Esophagus squamous epithelium (tissue), 5 donors: ENCODE measurements at regions not wholly inside any gene's neighbourhood (a gene's known extent, or its start where the extent isn't known, plus 50 kb on each side); places are given as distances from the start of the nearest gene placed in this dataset.

Source experiments
- DNase-seq: peaks from one replicate; lab custom pipeline; 2025; lab: John Stamatoyannopoulos, UW
- H3K27ac ChIP-seq, 4 donors: fragments of 200-600 bp; sonication (generic); one replicate each; pipeline ENCODE4 v1.5.1; 2016 to 2019; ENCODE audit warnings: mild to moderate bottlenecking in 1 of 4
- H3K27me3 ChIP-seq, 4 donors: fragments of 200-600 bp; sonication (generic); 1 replicate in 3 of 4; 2 replicates in 1 of 4; pipeline versions ENCODE4 v1.5.1 to v1.6.0; 2017 to 2021; ENCODE audit warnings: antibody characterized with exemption in 1 of 4
- H3K36me3 ChIP-seq, 3 donors: fragments of 200-600 bp; sonication (generic); one replicate each; pipeline ENCODE4 v1.5.1; 2016 to 2019
- H3K4me1 ChIP-seq, 3 donors: fragments of 200-600 bp; sonication (generic); one replicate each; pipeline ENCODE4 v1.5.1; 2017 to 2019
- H3K4me3 ChIP-seq, 4 donors: fragments of 200-600 bp; sonication (generic); 1 replicate in 3 of 4; 2 replicates in 1 of 4; pipeline ENCODE4 v1.5.1; 2016 to 2019; ENCODE audit warnings: mild to moderate bottlenecking in 2 of 4, moderate library complexity in 1 of 4
- H3K9me3 ChIP-seq, 3 donors: fragments of 200-600 bp; sonication (generic); one replicate each; pipeline ENCODE4 v1.5.1; 2016 to 2019
- POLR2A ChIP-seq, 4 donors: fragments of 450-650 bp; IDR thresholded peaks; one replicate each; pipeline ENCODE4 v1.6.1; 2017; ENCODE audit warnings: antibody characterized with exemption in 4 of 4, mild to moderate bottlenecking in 4 of 4, moderate library complexity in 3 of 4
- WGBS, 2 donors: methylation state at CpG; one replicate each; pipeline ENCODE4 v1.1.5; 2018; 5-methylcytosine and 5-hydroxymethylcytosine counted together
- intact Hi-C: fragments of 100-400 bp; cut with DNase I; formaldehyde crosslinking; loops from one replicate; pipeline ENCODE4 v1.15.0; 2022
- TF ChIP-seq, protein P1 (sequence below), 6 experiments: fragments of 450-650 bp in 4 of 6; fragments of 200-600 bp in 2 of 6; sonication (generic) in 2 of 6; IDR thresholded peaks; one replicate each; pipeline ENCODE4 v1.5.1; 2016 to 2019; ENCODE audit warnings: antibody characterized with exemption in 6 of 6, mild to moderate bottlenecking in 4 of 6, moderate library complexity in 4 of 6
- donor health status: DM: yes; HTN: yes; CAD: no.

DNA sequence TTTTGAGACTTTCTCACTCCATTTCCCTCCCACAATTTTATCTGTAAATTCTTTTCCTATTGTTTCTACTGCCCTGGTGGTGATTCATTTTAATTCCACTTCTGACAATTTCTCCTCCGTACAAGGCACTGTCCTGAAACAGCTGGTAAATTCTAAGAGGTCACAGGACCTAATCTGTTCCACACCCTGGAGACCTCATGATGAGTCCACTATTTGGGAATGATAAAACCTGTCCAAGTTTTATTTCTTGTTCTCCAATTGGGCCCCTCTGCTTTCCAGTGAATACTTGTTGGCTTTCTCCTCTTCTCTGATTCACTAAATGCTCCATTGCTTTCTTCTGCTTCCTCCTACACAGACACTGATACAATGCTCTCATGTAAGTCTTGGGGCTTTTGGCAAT lies 343.1 kb upstream of the DUSP10 start:
- TF ChIP-seq, protein P1, sequence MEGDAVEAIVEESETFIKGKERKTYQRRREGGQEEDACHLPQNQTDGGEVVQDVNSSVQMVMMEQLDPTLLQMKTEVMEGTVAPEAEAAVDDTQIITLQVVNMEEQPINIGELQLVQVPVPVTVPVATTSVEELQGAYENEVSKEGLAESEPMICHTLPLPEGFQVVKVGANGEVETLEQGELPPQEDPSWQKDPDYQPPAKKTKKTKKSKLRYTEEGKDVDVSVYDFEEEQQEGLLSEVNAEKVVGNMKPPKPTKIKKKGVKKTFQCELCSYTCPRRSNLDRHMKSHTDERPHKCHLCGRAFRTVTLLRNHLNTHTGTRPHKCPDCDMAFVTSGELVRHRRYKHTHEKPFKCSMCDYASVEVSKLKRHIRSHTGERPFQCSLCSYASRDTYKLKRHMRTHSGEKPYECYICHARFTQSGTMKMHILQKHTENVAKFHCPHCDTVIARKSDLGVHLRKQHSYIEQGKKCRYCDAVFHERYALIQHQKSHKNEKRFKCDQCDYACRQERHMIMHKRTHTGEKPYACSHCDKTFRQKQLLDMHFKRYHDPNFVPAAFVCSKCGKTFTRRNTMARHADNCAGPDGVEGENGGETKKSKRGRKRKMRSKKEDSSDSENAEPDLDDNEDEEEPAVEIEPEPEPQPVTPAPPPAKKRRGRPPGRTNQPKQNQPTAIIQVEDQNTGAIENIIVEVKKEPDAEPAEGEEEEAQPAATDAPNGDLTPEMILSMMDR (IDR thresholded peaks at IDR 0.05): no peak
- TF ChIP-seq POLR2A (IDR thresholded peaks at IDR 0.05): no peak
- Histone ChIP-seq H3K9me3 (no peaks in the 10 kb centered on the region), H3K36me3 (no peaks in the 10 kb centered on the region), H3K27me3 (no peaks in the 10 kb centered on the region), H3K4me1 (peaks cover 0 to 15% (median 3%) of the 10 kb centered on the region in 3 donors), H3K4me3 (no peak overlapping the region), H3K27ac (no peak overlapping the region)
- DNase-seq: no peak
- intact Hi-C loops: no loop called here
- 41 to 62% methylated on average over 1 of the region's 1 CpG for WGBS, 2 donors

DNA sequence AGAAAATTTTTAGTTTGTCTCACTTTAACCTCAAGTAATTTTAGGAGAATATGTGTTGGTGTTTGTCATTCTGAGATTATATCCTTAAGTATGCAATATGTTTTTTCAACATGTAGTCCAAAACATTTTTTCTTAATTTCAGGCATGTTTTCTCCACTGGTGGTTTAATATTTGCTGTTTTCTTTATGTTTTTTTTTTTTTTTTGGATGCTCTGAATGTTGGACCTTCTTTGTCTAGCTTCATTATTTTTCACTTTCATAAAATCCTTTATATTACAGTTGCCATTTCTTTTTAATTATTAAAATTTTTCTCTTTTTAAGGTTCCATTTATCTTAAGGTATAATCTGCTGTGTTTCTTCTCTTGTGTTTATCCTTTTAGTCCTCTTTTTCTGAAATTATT lies 342.2 kb upstream of the DUSP10 start:
- intact Hi-C loops: no loop called here
- no peak overlapping the region for H3K27ac ChIP-seq
- H3K9me3 ChIP-seq: no peaks in the 10 kb centered on the region
- no peak overlapping the region for H3K4me3 ChIP-seq
- no peak for DNase-seq
- TF ChIP-seq, protein P1 (IDR thresholded peaks at IDR 0.05): no peak
- TF ChIP-seq POLR2A (IDR thresholded peaks at IDR 0.05): no peak
- no peaks in the 10 kb centered on the region for H3K27me3 ChIP-seq
- H3K36me3 ChIP-seq: no peaks in the 10 kb centered on the region
- peaks cover 0 to 15% (median 3%) of the 10 kb centered on the region in 3 donors for H3K4me1 ChIP-seq

DNA sequence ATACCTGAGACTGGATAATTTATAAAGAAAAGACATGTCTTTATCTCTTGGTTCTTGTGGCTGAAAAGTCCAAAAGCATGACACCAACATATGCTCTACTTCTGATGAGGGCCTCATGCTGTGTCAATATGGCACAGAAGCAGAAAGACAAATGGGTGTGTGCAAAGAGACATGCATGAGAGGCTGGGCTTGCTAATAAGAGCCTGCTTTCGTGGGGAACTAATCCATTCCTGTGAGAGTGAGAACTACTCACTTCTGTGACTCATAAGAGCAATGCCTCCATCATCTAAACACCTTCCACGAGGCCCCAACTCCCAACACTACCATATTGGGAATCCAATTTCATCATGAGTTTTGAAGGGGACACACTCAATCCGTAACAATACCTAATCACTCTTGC lies 340.0 kb upstream of the DUSP10 start:
- no peak overlapping the region for H3K27ac ChIP-seq
- WGBS, 2 donors: 43 to 53% methylated on average over 3 of the region's 3 CpGs
- DNase-seq: no peak
- TF ChIP-seq, protein P1 (IDR thresholded peaks at IDR 0.05): no peak
- no peak for TF ChIP-seq POLR2A (IDR thresholded peaks at IDR 0.05)
- no peaks in the 10 kb centered on the region for H3K27me3 ChIP-seq
- peaks cover 0 to under 1% (median 0%) of the 10 kb centered on the region in 3 donors for H3K4me1 ChIP-seq
- no peak overlapping the region for H3K4me3 ChIP-seq
- no peaks in the 10 kb centered on the region for H3K36me3 ChIP-seq
- no peaks in the 10 kb centered on the region for H3K9me3 ChIP-seq
- intact Hi-C loops: no loop called here

DNA sequence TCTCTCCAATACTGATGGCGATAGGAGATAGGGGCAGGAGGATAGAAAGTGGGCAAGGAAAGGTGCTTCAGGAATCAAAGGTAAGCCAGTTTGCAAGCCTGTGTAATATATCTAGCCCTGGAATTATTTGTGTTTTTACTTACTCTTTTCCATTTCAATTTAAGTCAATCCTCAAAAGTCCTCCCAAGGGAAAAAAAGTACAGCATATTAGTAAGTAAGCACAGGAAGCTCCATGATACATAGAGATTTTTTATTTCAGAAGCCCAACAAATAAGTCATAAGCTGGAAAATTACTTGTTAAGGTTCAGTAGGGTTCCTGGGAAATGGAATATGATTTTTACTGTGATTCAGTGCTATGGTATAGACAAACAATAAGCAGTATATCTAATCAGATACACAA lies 337.7 kb upstream of the DUSP10 start:
- Histone ChIP-seq H3K9me3 (no peaks in the 10 kb centered on the region), H3K27me3 (no peaks in the 10 kb centered on the region), H3K4me1 (no peaks in the 10 kb centered on the region), H3K27ac (no peak overlapping the region), H3K36me3 (no peaks in the 10 kb centered on the region), H3K4me3 (no peak overlapping the region)
- TF ChIP-seq, protein P1 (IDR thresholded peaks at IDR 0.05): no peak
- DNase-seq: no peak
- WGBS, 2 donors: 100% methylated on average over 1 of the region's 1 CpG
- intact Hi-C loops: no loop called here

DNA sequence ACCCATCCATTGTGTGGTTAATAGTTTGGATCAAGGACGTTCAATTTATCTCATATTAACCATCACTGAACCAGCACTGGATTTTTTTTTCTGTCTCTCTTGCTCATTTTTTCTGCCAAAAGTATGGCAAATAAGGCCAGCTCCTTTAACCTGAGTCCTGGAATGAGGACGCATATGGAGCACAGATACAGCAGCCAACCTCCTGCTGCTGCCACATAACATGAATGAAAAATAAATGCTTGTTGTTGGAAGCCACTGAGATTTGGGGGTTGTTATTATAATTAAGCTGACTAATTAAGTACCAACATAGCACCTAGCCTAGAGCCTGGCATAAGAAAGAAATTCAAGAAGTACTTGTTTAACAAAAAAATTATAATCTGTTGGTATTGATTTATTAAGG lies 335.3 kb upstream of the DUSP10 start:
- H3K4me1 ChIP-seq: peaks cover 0 to 3% (median 0%) of the 10 kb centered on the region in 3 donors
- no peak overlapping the region for H3K27ac ChIP-seq
- H3K9me3 ChIP-seq: no peaks in the 10 kb centered on the region
- intact Hi-C loops: no loop called here
- no peaks in the 10 kb centered on the region for H3K27me3 ChIP-seq
- TF ChIP-seq POLR2A (IDR thresholded peaks at IDR 0.05): no peak
- TF ChIP-seq, protein P1 (IDR thresholded peaks at IDR 0.05): no peak
- 77 to 80% methylated on average over 2 of the region's 2 CpGs for WGBS, 2 donors
- no peaks in the 10 kb centered on the region for H3K36me3 ChIP-seq
- no peak overlapping the region for H3K4me3 ChIP-seq
- DNase-seq: no peak
